Esophagus muscularis mucosa (tissue), 4 donors: ENCODE measurements at regions not wholly inside any gene's neighbourhood (a gene's known extent, or its start where the extent isn't known, plus 50 kb on each side); places are given as distances from the start of the nearest gene placed in this dataset.

Source experiments
- DNase-seq: peaks from one replicate; pipeline ENCODE4 v3.0.0-alpha.2; 2017; ENCODE audit errors: extremely low spot score
- H3K27ac ChIP-seq, 4 donors: fragments of 200-600 bp; sonication (generic); replicated peaks in 1 of 4; 1 replicate in 3 of 4; 2 replicates in 1 of 4; pipeline ENCODE4 v1.5.1; 2016 to 2019; ENCODE audit warnings: mild to moderate bottlenecking in 1 of 4
- H3K27me3 ChIP-seq, 4 donors: fragments of 200-600 bp; sonication (generic); one replicate each; pipeline versions ENCODE4 v1.5.1 to v1.6.0; 2016 to 2019
- H3K36me3 ChIP-seq, 4 donors: fragments of 200-600 bp; sonication (generic); one replicate each; pipeline ENCODE4 v1.5.1; 2016 to 2019
- H3K4me1 ChIP-seq, 4 donors: fragments of 200-600 bp; sonication (generic); one replicate each; pipeline ENCODE4 v1.5.1; 2016 to 2019
- H3K4me3 ChIP-seq, 4 donors: fragments of 200-600 bp; sonication (generic); 1 replicate in 2 of 4; 2 replicates in 2 of 4; pipeline ENCODE4 v1.5.1; 2016 to 2019; ENCODE audit warnings: mild to moderate bottlenecking in 4 of 4, moderate library complexity in 1 of 4
- H3K9me3 ChIP-seq, 4 donors: fragments of 200-600 bp; sonication (generic); 1 replicate in 3 of 4; 2 replicates in 1 of 4; pipeline ENCODE4 v1.5.1; 2016 to 2019
- CTCF ChIP-seq, 3 experiments: fragments of 200-600 bp in 2 of 3; fragments of 450-650 bp in 1 of 3; sonication (generic) in 2 of 3; IDR thresholded peaks; one replicate each; pipeline ENCODE4 v1.5.1; 2017 to 2019; ENCODE audit warnings: antibody characterized with exemption in 3 of 3, mild to moderate bottlenecking in 2 of 3, moderate library complexity in 1 of 3
- EP300 ChIP-seq: sonication (generic); formaldehyde crosslinking; IDR thresholded peaks from one replicate; pipeline ENCODE4 v1.6.1; 2017; ENCODE audit warnings: antibody characterized with exemption
- POLR2A ChIP-seq: fragments of 450-650 bp; IDR thresholded peaks from one replicate; pipeline ENCODE4 v1.6.1; 2017; ENCODE audit warnings: antibody characterized with exemption, moderate library complexity, mild to moderate bottlenecking, low read depth
- POLR2AphosphoS5 ChIP-seq, 2 donors: sonication (generic); formaldehyde crosslinking; IDR thresholded peaks; one replicate each; pipeline ENCODE4 v1.6.1; 2017; ENCODE audit warnings: antibody characterized with exemption in 2 of 2
- WGBS: methylation state at CpG from one replicate; pipeline ENCODE4 v1.1.5; 2018; 5-methylcytosine and 5-hydroxymethylcytosine counted together
- intact Hi-C: fragments of 100-400 bp; cut with DNase I; formaldehyde crosslinking; loops from one replicate; pipeline ENCODE4 v1.15.1; 2023

GRCh38 chrX:57204306-57204705 is 67.1 kb upstream of the SPIN2A start:
- Histone ChIP-seq H3K4me1 (no peaks in the 10 kb centered on the region), H3K4me3 (no peak overlapping the region), H3K36me3 (no peaks in the 10 kb centered on the region), H3K27me3 (no peaks in the 10 kb centered on the region), H3K9me3 (no peaks in the 10 kb centered on the region), H3K27ac (no peak overlapping the region)
- TF ChIP-seq CTCF (IDR thresholded peaks at IDR 0.05) (no peak), POLR2A (no peak), EP300 (no peak), POLR2AphosphoS5 (IDR thresholded peaks at IDR 0.05) (no peak)
- 65% methylated on average over 1 of the region's 1 CpG for WGBS
- intact Hi-C loops, result no loop called here
- no peak for DNase-seq

GRCh38 chrX:57211906-57212305 is 74.6 kb upstream of the FAAH2 start:
- intact Hi-C loops, result no loop called here

DNA sequence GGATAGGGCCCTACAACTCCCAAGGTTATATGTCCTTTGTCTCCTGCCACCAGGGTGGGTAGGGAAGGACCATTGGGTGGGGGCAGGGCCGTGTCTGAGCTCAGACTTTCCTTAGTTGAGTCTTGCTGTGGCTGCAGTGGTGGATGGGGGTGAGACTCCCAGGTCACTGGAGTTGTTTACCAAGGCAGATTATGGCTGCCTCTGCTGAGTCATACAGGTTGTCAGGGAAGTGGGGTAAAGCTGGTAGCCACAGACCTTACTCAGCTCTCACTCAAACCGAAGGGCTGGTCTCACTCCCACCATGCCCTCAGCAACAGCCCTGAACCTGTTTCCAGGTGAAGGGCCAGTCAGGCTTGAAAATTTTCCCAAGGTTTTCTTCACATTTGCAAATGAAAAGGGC is 58.8 kb upstream of the FAAH2 start:
- Histone ChIP-seq H3K4me3 (no peak overlapping the region), H3K27me3 (no peaks in the 10 kb centered on the region), H3K27ac (peak overlapping the region in 3 of 4 donors; percentile 23 to 47 (median 46)), H3K36me3 (peaks cover 0 to 13% (median 0%) of the 10 kb centered on the region in 4 donors), H3K9me3 (peaks cover 0 to 9% (median 0%) of the 10 kb centered on the region in 4 donors), H3K4me1 (peaks cover 0 to 9% (median 0%) of the 10 kb centered on the region in 4 donors)
- DNase-seq, result no peak
- intact Hi-C loops, result no loop called here
- TF ChIP-seq POLR2AphosphoS5 (IDR thresholded peaks at IDR 0.05) (no peak), EP300 (no peak), CTCF (IDR thresholded peaks at IDR 0.05) (no peak), POLR2A (no peak)
- WGBS, result 40% methylated on average over 1 of the region's 2 CpGs

More at GRCh38 chrX:57211906-57212305, 74.6 kb upstream of the FAAH2 start:
- 75% methylated on average over 1 of the region's 1 CpG for WGBS
- no peaks in the 10 kb centered on the region for H3K27me3 ChIP-seq
- H3K4me3 ChIP-seq, result no peak overlapping the region
- TF ChIP-seq EP300 (no peak), POLR2AphosphoS5 (IDR thresholded peaks at IDR 0.05) (no peak), CTCF (IDR thresholded peaks at IDR 0.05) (no peak)
- no peaks in the 10 kb centered on the region for H3K36me3 ChIP-seq
- no peak for DNase-seq
- no peak overlapping the region for H3K27ac ChIP-seq
- no peaks in the 10 kb centered on the region for H3K4me1 ChIP-seq
- H3K9me3 ChIP-seq, result peaks cover 0 to 7% (median 0%) of the 10 kb centered on the region in 4 donors

DNA sequence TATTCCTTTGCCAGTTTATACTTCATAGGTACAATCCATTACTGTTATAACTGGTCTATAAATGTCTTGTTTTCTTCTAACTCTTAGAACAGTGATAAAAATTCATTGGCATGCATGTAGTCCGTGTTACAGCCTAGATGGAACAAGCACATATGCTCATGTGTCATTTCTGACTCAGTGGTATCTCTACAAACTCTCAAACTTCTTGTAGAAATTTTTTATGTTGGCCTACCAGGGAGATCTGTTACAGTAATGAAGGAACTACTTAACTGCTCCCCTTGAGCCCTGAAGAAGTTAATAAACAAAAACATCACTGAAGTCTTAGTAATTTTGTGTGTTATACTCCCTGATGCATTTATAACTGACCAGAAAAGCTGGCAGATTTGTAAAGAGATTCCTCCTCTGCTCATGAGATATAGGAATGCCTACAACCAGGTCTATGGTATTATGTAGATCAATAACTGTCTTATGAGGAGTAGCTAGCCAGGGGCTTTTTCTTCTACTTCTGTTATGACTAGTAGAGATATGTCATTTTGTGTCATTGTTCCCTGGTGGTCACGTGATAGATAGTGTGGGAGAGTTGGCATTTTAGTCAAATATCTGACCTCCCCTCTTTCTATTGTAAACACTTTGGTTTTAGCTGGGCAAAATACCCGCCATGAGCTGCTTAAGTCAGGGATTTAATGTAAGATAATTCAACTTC is 53.7 kb upstream of the FAAH2 start:
- peaks cover 0 to 7% (median 0%) of the 10 kb centered on the region in 4 donors for H3K4me1 ChIP-seq
- WGBS, result 22% methylated on average over 3 of the region's 3 CpGs
- peaks cover 0 to 5% (median 0%) of the 10 kb centered on the region in 4 donors for H3K27me3 ChIP-seq
- DNase-seq, result no peak
- TF ChIP-seq POLR2AphosphoS5 (IDR thresholded peaks at IDR 0.05) (no peak), POLR2A (no peak), CTCF (IDR thresholded peaks at IDR 0.05) (no peak), EP300 (no peak)
- H3K36me3 ChIP-seq, result no peaks in the 10 kb centered on the region
- H3K27ac ChIP-seq, result no peak overlapping the region
- no peaks in the 10 kb centered on the region for H3K9me3 ChIP-seq
- no peak overlapping the region for H3K4me3 ChIP-seq
- intact Hi-C loops, result no loop called here
